B cell (primary cell): ENCODE measurements at regions not wholly inside any gene's neighbourhood (a gene's known extent, or its start where the extent isn't known, plus 50 kb on each side); places are given as distances from the start of the nearest gene placed in this dataset.

ENCODE experiments used
- EZH2 ChIP-seq: IDR thresholded peaks from 2 replicates; pipeline ENCODE4 v1.6.1; 2012; ENCODE audit warnings: borderline replicate concordance, low read depth, mild to moderate bottlenecking, moderate library complexity, low read length; ENCODE audit not compliant: insufficient read depth, poor library complexity, severe bottlenecking
- TF ChIP-seq, protein P1 (sequence below): fragments of 200-600 bp; IDR thresholded peaks from one replicate; pipeline ENCODE4 v1.8.0; 2022; ENCODE audit warnings: antibody characterized with exemption, mild to moderate bottlenecking

- TF ChIP-seq, protein P1, sequence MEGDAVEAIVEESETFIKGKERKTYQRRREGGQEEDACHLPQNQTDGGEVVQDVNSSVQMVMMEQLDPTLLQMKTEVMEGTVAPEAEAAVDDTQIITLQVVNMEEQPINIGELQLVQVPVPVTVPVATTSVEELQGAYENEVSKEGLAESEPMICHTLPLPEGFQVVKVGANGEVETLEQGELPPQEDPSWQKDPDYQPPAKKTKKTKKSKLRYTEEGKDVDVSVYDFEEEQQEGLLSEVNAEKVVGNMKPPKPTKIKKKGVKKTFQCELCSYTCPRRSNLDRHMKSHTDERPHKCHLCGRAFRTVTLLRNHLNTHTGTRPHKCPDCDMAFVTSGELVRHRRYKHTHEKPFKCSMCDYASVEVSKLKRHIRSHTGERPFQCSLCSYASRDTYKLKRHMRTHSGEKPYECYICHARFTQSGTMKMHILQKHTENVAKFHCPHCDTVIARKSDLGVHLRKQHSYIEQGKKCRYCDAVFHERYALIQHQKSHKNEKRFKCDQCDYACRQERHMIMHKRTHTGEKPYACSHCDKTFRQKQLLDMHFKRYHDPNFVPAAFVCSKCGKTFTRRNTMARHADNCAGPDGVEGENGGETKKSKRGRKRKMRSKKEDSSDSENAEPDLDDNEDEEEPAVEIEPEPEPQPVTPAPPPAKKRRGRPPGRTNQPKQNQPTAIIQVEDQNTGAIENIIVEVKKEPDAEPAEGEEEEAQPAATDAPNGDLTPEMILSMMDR: no peak
- TF ChIP-seq EZH2: no peak
These were observed 199.4 kb upstream of the PRSS58 start for GRCh38 chr7:142457146-142457703.
